Lower leg skin (tissue), 4 donors: ENCODE measurements at regions not wholly inside any gene's neighbourhood (a gene's known extent, or its start where the extent isn't known, plus 50 kb on each side); places are given as distances from the start of the nearest gene placed in this dataset.
"Not testable (repeated sequence)": the region's sequence is repeated elsewhere in the genome, so short reads cannot be mapped to it uniquely, and the experiment has no call there.

Experiments
- DNase-seq, 2 donors: peaks; one replicate each; pipeline ENCODE4 v3.0.0-alpha.2; 2019; ENCODE audit warnings: low spot score in 2 of 2
- H3K4me3 ChIP-seq: fragments of 200-600 bp; sonication (generic); 2 replicates; pipeline ENCODE4 v1.5.1; 2017; ENCODE audit warnings: mild to moderate bottlenecking, low read depth; ENCODE audit not compliant: poor library complexity, severe bottlenecking
- POLR2A ChIP-seq, 2 donors: fragments of 450-650 bp; IDR thresholded peaks; one replicate each; pipeline ENCODE4 v1.6.1; 2016 to 2017; ENCODE audit warnings: antibody characterized with exemption in 2 of 2, mild to moderate bottlenecking in 1 of 2, moderate library complexity in 1 of 2
- WGBS, 2 donors: methylation state at CpG; one replicate each; pipeline ENCODE4 v1.1.5; 2018; 5-methylcytosine and 5-hydroxymethylcytosine counted together
- intact Hi-C: fragments of 100-400 bp; cut with DNase I; formaldehyde crosslinking; loops from one replicate; pipeline ENCODE4 v1.15.0; 2023; ENCODE audit warnings: low total_unique reads
- TF ChIP-seq, protein P1 (sequence below), 3 donors: fragments of 450-650 bp; IDR thresholded peaks; one replicate each; pipeline ENCODE4 v1.5.1; 2016; ENCODE audit warnings: antibody characterized with exemption in 3 of 3, mild to moderate bottlenecking in 3 of 3, moderate library complexity in 2 of 3

DNA sequence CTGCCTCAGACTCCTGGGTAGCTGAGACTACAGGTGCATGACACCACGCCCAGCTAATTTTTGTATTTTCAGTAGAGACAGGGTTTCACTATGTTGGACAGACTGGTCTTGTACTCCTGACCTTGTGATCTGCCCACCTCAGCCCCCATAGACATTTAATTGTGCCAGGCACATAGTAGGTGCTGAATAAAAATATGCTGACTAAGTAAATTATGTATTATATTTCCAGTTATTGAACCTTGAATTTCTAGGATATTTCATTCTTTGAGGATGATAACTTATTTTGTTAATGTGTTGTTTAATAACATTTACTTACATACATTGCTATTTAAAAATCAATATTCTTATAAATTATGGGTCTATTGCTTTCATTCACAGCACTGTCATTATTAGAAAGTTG, 190.4 kb upstream of the LRRTM4 start:
- DNase-seq = no peak
- 85 to 89% methylated on average over 1 of the region's 1 CpG for WGBS, 2 donors
- TF ChIP-seq POLR2A (IDR thresholded peaks at IDR 0.05) = no peak
- TF ChIP-seq, protein P1, sequence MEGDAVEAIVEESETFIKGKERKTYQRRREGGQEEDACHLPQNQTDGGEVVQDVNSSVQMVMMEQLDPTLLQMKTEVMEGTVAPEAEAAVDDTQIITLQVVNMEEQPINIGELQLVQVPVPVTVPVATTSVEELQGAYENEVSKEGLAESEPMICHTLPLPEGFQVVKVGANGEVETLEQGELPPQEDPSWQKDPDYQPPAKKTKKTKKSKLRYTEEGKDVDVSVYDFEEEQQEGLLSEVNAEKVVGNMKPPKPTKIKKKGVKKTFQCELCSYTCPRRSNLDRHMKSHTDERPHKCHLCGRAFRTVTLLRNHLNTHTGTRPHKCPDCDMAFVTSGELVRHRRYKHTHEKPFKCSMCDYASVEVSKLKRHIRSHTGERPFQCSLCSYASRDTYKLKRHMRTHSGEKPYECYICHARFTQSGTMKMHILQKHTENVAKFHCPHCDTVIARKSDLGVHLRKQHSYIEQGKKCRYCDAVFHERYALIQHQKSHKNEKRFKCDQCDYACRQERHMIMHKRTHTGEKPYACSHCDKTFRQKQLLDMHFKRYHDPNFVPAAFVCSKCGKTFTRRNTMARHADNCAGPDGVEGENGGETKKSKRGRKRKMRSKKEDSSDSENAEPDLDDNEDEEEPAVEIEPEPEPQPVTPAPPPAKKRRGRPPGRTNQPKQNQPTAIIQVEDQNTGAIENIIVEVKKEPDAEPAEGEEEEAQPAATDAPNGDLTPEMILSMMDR (IDR thresholded peaks at IDR 0.05) = no peak
- intact Hi-C loops = no loop called here
- H3K4me3 ChIP-seq = no peak overlapping the region

DNA sequence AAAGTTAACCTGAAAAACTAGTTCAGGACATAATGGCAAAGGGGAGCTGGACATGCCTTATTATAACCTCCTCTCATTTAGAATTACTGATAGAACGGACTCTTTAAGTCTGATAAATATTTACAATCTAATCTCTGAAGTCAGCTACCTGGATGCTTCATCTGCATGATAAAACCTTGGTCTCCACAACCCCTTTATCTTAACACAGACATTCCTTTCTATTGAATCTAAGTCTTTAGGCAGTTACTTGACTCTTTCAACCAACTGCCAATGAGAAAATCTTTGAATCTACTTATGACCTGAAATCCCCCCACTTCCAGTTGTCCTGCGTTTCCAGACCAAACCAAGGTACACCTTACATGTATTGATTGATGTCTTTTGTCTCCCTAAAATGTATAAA, 191.2 kb upstream of the LRRTM4 start:
- intact Hi-C loops = no loop called here
- 72 to 80% methylated on average over 2 of the region's 2 CpGs for WGBS, 2 donors
- TF ChIP-seq, protein P1 (IDR thresholded peaks at IDR 0.05) = no peak
- no peak for TF ChIP-seq POLR2A (IDR thresholded peaks at IDR 0.05)
- no peak overlapping the region for H3K4me3 ChIP-seq
- no peak for DNase-seq

DNA sequence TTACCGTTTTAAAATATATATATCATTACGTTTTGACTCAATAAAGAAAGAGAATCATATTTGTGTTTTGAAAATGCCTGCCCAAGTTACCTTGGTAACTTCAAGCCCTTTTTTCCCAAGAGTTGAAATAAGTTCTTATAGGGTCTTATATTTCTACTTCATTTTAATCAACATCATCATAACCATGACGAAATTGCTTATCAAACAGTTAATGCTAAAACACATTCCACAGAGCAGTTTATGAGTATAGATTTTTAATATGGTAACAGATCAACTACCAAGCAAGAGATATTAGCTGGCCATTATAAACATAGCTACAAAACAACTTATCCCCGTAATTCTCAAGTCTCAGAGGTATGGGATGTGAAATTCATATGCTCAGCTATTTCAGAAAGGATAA, 197.9 kb upstream of the LRRTM4 start:
- 82 to 87% methylated on average over 4 of the region's 4 CpGs for WGBS, 2 donors
- intact Hi-C loops = no loop called here
- no peak overlapping the region for H3K4me3 ChIP-seq
- no peak for TF ChIP-seq POLR2A (IDR thresholded peaks at IDR 0.05)
- TF ChIP-seq, protein P1 (IDR thresholded peaks at IDR 0.05) = no peak
- no peak for DNase-seq

DNA sequence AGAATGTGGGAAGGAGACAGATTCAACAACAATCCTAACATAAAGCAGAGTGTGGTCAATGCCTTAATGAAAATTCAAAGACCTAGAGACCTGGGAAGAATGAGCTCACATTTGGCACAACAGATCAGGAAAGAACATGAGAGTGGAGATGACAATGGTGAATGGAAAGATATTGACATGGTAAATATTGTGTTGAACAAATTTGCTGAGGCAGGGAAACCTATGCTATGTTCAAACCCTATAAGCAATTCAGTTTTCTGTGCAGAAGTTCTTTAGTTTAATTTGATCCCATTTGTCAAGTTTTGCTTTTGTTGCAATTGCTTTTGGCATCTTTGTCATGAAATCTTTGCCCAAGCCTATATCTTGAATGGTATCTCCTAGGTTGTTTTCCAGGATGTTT, 199.4 kb upstream of the LRRTM4 start:
- intact Hi-C loops = no loop called here

DNA sequence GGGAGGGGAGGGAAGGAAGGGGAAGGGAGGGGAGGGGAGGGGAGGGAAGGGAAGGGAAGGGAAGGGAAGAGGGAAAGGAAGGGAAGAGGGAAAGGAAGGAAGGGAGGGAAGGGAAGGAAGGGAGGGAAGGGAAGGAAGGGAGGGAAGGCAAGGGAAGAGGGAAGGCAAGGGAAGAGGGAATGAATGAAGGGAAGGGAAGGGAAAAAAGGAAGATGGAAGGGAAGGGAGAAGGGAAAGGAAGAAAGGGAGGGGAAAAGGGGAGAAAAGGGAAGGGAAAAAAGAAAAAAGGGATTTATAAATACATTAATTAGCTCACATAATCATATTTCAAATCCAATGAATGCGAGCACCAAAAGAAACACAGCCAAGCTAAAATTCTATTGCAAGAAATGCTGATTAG, 202.9 kb upstream of the LRRTM4 start:
- no peak for DNase-seq
- TF ChIP-seq, protein P1 (IDR thresholded peaks at IDR 0.05) = no peak
- no peak for TF ChIP-seq POLR2A (IDR thresholded peaks at IDR 0.05)
- no peak overlapping the region for H3K4me3 ChIP-seq
- intact Hi-C loops = no loop called here
- WGBS, 2 donors = 93 to 95% methylated on average over 1 of the region's 1 CpG

More for the DNA sequence above, 199.4 kb upstream of the LRRTM4 start:
- TF ChIP-seq POLR2A (IDR thresholded peaks at IDR 0.05) = no peak
- TF ChIP-seq, protein P1 (IDR thresholded peaks at IDR 0.05) = no peak
- H3K4me3 ChIP-seq = no peak overlapping the region
- DNase-seq = no peak

DNA sequence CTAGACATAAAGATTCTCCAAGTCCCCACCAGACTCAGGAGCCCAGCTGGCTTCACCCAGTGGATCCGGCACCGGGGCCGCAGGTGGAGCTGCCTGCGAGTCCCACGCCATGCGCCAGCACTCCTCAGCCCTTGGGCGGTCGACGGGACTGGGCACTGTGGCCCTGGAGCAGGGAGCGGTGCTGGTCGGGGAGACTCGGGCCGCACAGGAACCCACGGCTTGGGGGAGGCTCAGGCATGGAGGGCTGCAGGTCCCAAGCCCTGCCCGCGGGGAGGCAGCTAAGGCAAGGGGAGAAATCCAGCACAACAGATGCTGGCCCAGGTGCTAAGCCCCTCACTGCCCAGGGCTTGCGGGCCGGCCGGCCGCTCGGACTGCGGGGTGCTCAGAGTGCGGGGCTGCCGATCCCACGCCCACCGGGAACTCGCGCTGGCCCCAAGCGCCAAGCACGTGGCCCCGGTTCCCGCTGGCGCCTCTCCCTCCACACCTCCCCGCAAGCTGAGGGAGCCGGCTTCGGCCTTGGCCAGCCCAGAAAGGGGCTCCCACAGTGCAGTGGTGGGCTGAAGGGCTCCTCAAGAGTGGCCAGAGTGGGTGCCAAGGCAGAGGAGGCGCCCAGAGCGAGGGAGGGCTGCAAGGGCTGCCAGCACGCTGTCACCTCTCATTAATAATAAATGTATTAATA, 212.6 kb upstream of the LRRTM4 start:
- H3K4me3 ChIP-seq, DNase-seq, intact Hi-C loops: not testable (repeated sequence)
- 96 to 97% methylated on average over 13 to 19 of the region's 39 CpGs for WGBS, 2 donors
